Endothelial cell (in vitro differentiated cells): ENCODE measurements at regions not wholly inside any gene's neighbourhood (a gene's known extent, or its start where the extent isn't known, plus 50 kb on each side); places are given as distances from the start of the nearest gene placed in this dataset.

Experiments used
- DNase-seq: peaks from one replicate; pipeline ENCODE4 v3.0.0; 2021; ENCODE audit warnings: low spot score
- H3K27ac Mint-ChIP-seq: one replicate; pipeline ENCODE4 v1.8.0; 2021; ENCODE audit warnings: mixed read lengths, inconsistent platforms; ENCODE audit not compliant: unreplicated experiment
- H3K27me3 Mint-ChIP-seq: one replicate; pipeline ENCODE4 v1.8.0; 2021; ENCODE audit warnings: mild to moderate bottlenecking, moderate library complexity, mixed read lengths, inconsistent platforms; ENCODE audit not compliant: unreplicated experiment
- H3K36me3 Mint-ChIP-seq: one replicate; pipeline ENCODE4 v1.8.0; 2021; ENCODE audit warnings: mild to moderate bottlenecking, low read depth, mixed read lengths, inconsistent platforms; ENCODE audit not compliant: unreplicated experiment
- H3K4me1 Mint-ChIP-seq: one replicate; pipeline ENCODE4 v1.8.0; 2021; ENCODE audit warnings: mild to moderate bottlenecking, mixed read lengths, inconsistent platforms; ENCODE audit not compliant: unreplicated experiment
- H3K4me3 Mint-ChIP-seq: one replicate; pipeline ENCODE4 v1.8.0; 2021; ENCODE audit warnings: mild to moderate bottlenecking, mixed read lengths, inconsistent platforms; ENCODE audit not compliant: unreplicated experiment
- H3K9me3 Mint-ChIP-seq: one replicate; pipeline ENCODE4 v1.8.0; 2021; ENCODE audit warnings: mixed read lengths, inconsistent platforms; ENCODE audit not compliant: unreplicated experiment
- TF ChIP-seq, protein P1 (sequence below): fragments of 200-600 bp; sonication (generic); IDR thresholded peaks from one replicate; pipeline ENCODE4 v1.5.0; 2021; ENCODE audit warnings: antibody characterized with exemption; ENCODE audit not compliant: unreplicated experiment

DNA sequence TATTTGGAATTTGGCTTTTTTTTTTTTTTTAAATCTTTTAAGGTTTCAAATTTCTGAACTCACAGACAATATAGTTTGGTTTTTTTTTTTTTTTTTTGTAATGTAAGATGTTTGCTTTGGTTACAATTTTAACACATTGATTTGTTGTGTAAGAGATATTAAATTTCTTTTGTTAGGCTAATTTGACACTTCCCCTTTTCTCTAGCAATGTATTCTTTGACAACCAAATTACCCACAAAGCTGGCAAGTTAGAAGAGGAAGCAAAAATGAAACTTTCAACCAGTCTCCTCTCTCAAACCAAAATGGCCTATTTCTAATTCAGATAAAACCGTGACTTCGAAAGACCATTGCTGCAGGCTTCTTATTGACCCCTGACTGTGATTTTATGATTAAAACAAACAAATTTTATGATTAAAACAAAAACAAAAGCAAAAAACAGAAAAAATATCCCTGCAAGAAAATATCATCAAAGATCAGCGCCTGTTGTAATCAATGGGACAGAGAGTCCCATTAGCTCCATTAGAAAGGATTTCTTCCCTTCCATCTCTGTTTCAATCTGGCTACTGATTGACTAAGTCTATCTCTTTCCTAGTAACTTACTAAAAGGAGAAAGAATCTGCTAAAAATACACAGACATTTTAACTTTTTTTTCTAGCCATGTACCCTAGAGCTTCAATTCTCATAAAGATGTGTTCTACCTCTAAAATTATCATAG, 489.2 kb downstream of the MDFIC start:
- no peak overlapping the region for H3K4me3 Mint-ChIP-seq
- no peak for DNase-seq
- H3K4me1 Mint-ChIP-seq = peaks cover 9% of the 10 kb centered on the region
- no peaks in the 10 kb centered on the region for H3K27me3 Mint-ChIP-seq
- TF ChIP-seq, protein P1, sequence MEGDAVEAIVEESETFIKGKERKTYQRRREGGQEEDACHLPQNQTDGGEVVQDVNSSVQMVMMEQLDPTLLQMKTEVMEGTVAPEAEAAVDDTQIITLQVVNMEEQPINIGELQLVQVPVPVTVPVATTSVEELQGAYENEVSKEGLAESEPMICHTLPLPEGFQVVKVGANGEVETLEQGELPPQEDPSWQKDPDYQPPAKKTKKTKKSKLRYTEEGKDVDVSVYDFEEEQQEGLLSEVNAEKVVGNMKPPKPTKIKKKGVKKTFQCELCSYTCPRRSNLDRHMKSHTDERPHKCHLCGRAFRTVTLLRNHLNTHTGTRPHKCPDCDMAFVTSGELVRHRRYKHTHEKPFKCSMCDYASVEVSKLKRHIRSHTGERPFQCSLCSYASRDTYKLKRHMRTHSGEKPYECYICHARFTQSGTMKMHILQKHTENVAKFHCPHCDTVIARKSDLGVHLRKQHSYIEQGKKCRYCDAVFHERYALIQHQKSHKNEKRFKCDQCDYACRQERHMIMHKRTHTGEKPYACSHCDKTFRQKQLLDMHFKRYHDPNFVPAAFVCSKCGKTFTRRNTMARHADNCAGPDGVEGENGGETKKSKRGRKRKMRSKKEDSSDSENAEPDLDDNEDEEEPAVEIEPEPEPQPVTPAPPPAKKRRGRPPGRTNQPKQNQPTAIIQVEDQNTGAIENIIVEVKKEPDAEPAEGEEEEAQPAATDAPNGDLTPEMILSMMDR = no peak
- no peaks in the 10 kb centered on the region for H3K36me3 Mint-ChIP-seq
- no peaks in the 10 kb centered on the region for H3K9me3 Mint-ChIP-seq
- H3K27ac Mint-ChIP-seq = no peak overlapping the region

DNA sequence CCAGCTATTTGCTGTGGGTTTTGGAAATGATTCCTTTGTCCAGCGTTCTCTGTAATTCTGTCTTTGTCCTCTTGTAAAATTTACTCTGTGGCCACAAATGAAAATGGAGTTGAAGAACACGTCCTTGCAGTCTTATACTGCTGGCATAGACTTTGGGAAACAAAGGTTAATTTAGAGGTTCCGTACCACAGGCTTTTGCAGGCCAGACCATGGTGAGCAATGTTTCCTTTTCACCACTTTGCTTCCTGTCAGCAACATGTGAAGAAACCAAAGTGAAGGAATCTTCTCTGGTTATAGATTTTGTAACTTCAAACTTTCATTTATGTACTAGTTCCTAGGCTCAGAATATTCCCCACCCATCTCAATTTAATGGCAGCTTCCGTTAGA, 488.5 kb downstream of the MDFIC start:
- Mint-ChIP-seq H3K27me3 (no peaks in the 10 kb centered on the region), H3K27ac (no peak overlapping the region), H3K4me1 (peaks cover 9% of the 10 kb centered on the region), H3K4me3 (no peak overlapping the region), H3K36me3 (no peaks in the 10 kb centered on the region), H3K9me3 (no peaks in the 10 kb centered on the region)
- TF ChIP-seq, protein P1 = no peak
- no peak for DNase-seq

DNA sequence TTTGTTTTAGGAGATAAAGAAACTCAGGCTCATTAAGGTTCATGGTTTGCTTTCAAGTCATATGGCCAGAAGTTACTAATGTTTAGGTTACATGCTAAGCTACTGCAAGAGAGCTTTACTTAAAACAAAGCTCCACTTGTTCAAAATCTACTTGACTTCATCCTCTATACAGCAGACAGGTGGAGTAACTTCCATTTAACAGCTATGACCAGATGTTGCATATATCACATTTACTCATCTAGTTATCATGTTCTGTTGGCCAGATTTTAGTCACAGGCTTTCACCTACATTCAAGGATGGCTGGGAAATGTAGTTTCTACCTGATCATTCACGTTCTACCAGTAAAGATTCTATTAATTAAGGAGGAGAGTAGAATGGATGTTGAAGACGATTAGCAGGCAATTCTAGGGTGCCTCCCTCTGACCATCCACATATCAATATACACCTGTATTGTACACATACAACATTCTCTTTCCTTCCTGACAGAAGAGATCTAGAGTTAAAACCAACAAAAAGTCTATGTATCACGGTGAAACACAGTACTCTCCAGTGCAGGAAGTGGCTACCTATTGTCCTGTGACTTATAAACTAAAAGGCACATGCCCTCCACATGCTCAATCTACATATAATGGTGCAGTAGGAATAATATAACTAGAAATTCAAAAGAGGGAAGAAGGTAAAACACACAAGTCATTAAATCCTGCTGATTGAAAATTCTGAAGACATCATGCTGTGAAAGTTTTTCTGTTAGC, 488.0 kb downstream of the MDFIC start:
- H3K27ac Mint-ChIP-seq = no peak overlapping the region
- DNase-seq = no peak
- H3K9me3 Mint-ChIP-seq = no peaks in the 10 kb centered on the region
- H3K4me3 Mint-ChIP-seq = no peak overlapping the region
- H3K36me3 Mint-ChIP-seq = no peaks in the 10 kb centered on the region
- TF ChIP-seq, protein P1 = no peak
- no peaks in the 10 kb centered on the region for H3K27me3 Mint-ChIP-seq
- peaks cover 9% of the 10 kb centered on the region for H3K4me1 Mint-ChIP-seq

DNA sequence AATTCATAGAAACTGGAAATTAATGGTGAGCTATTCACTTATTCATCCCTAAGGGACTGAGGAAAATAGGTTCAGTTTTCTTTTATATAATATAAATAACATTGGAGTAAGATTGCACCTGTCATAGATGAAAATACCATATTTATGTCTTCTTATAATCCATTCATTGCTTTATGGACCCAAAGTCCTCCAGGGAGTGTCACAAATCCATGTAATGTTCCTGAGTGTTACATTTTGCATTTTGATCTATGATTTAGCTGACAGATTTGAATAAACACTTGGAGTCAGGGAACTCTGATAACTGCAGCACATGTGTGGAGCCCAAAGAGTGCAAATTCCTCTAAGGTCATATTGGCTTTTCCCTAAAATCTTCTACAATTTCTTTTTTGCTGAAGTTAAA, 484.3 kb downstream of the MDFIC start:
- no peak for DNase-seq
- Mint-ChIP-seq H3K9me3 (no peaks in the 10 kb centered on the region), H3K27me3 (no peaks in the 10 kb centered on the region), H3K36me3 (no peaks in the 10 kb centered on the region), H3K4me1 (peaks cover 9% of the 10 kb centered on the region), H3K27ac (no peak overlapping the region), H3K4me3 (no peak overlapping the region)
- TF ChIP-seq, protein P1 = no peak

DNA sequence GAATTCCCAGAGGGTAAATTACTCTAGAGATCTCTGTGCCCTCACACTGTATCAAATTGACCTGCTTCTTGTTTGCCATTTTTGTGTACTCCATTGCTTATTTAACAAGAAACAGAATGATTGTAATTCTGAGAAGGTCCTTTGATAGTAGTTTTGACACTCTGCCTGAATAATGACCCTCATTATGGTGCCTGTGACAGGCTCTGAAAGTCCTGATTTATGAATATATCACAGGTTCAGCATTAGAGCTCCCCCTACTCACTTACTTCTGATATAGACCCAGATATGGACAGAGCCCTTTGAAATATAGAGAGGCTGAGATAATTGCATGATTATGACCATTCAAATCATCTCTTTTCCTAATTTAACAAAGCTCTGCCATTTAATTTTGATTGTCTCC, 465.2 kb downstream of the MDFIC start:
- Mint-ChIP-seq H3K36me3 (no peaks in the 10 kb centered on the region), H3K9me3 (no peaks in the 10 kb centered on the region), H3K4me1 (no peaks in the 10 kb centered on the region), H3K27ac (no peak overlapping the region), H3K27me3 (no peaks in the 10 kb centered on the region), H3K4me3 (no peak overlapping the region)
- TF ChIP-seq, protein P1 = no peak
- DNase-seq = no peak
